HFF-Myc (cell line): ENCODE measurements at regions not wholly inside any gene's neighbourhood (a gene's known extent, or its start where the extent isn't known, plus 50 kb on each side); places are given as distances from the start of the nearest gene placed in this dataset.

Source experiments
- DNase-seq: peaks from one replicate; pipeline ENCODE4 v3.0.0-alpha.2; 2011; ENCODE audit warnings: low read depth; ENCODE audit errors: extremely low read depth
- H3K4me3 ChIP-seq: replicated peaks from 2 replicates; pipeline ENCODE4 v1.5.1; 2011; ENCODE audit warnings: low read depth, mild to moderate bottlenecking, control low read depth, low read length
- TF ChIP-seq, protein P1 (sequence below): IDR thresholded peaks from 2 replicates; pipeline ENCODE4 v1.5.1; 2012; ENCODE audit warnings: mild to moderate bottlenecking, low read depth, low read length, control low read depth; ENCODE audit errors: missing control alignments

GRCh38 chr1:221012120-221012519 lies 132.9 kb downstream of the HLX start:
- no peak overlapping the region for H3K4me3 ChIP-seq
- DNase-seq: no peak
- TF ChIP-seq, protein P1, sequence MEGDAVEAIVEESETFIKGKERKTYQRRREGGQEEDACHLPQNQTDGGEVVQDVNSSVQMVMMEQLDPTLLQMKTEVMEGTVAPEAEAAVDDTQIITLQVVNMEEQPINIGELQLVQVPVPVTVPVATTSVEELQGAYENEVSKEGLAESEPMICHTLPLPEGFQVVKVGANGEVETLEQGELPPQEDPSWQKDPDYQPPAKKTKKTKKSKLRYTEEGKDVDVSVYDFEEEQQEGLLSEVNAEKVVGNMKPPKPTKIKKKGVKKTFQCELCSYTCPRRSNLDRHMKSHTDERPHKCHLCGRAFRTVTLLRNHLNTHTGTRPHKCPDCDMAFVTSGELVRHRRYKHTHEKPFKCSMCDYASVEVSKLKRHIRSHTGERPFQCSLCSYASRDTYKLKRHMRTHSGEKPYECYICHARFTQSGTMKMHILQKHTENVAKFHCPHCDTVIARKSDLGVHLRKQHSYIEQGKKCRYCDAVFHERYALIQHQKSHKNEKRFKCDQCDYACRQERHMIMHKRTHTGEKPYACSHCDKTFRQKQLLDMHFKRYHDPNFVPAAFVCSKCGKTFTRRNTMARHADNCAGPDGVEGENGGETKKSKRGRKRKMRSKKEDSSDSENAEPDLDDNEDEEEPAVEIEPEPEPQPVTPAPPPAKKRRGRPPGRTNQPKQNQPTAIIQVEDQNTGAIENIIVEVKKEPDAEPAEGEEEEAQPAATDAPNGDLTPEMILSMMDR: no peak

GRCh38 chr1:221013691-221014660 lies 134.7 kb downstream of the HLX start:
- TF ChIP-seq, protein P1: no peak
- DNase-seq: no peak
- H3K4me3 ChIP-seq: no peak overlapping the region

DNA sequence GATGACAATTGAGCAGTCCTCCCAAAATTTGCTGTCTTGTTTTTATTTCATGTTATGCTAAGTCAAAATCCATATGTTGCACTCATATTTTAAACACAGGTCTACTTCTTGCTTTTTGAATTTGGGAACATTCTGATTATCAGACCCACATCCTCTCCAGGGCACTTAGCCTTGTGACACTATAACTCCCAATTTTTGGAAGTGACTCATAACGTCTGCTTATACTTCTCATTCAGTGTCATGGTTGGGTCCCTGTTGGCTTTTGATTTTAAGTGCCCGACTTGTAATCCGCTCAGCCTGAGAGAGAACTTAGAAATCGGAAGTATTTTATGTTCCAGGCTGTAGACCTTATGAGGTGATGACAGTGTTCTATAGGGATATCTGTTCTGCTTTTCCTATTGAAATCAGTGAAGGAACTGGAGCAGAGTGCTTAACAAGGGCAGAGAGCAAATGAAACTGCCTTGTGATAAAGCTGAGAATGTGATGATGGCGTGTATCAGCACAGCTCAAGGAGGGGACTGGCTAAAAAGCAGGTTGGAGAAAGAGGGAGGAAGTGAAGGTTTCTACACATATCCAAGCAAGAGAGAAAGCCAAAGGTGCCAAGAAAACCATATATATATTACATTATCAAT lies 136.0 kb downstream of the HLX start:
- H3K4me3 ChIP-seq: no peak overlapping the region
- TF ChIP-seq, protein P1: no peak
- no peak for DNase-seq

DNA sequence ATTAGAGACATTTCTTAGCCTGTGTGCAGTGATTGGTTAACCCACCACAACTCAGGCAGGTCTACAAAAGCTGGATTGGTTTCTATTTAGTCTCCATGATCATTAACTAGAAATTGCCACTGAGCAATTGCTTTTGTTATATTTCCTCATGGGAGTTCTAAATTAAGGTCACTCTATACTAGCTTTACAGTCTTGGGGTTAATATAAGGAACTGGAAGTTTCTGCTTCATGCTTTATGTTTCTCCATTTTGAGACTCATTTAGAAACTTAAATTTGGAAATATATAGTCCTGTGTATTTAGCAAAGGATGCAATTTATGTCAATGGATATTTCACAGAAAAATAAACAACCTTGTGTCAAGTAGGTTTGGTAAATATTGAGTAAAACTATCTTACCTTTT lies 137.5 kb downstream of the HLX start:
- H3K4me3 ChIP-seq: no peak overlapping the region
- TF ChIP-seq, protein P1: no peak
- no peak for DNase-seq

DNA sequence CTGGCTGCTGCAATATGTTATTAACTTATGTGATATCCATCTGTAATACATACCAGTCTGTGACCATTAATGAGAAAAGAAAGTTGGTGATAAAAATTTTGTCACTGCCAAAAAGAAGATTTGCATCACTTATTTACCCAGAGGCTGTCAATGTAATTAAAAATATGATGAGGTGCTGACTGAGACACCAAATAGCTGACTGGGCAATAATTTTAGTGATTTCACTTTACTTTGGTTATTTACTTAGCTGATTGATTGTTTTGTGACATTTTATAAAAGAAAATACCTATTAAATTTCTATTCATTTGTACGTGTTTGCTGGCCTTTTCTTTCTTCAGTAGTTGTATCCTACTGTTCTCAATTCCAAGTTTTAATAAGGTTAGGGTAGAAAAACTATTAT lies 139.2 kb downstream of the HLX start:
- H3K4me3 ChIP-seq: no peak overlapping the region
- no peak for DNase-seq
- TF ChIP-seq, protein P1: no peak

DNA sequence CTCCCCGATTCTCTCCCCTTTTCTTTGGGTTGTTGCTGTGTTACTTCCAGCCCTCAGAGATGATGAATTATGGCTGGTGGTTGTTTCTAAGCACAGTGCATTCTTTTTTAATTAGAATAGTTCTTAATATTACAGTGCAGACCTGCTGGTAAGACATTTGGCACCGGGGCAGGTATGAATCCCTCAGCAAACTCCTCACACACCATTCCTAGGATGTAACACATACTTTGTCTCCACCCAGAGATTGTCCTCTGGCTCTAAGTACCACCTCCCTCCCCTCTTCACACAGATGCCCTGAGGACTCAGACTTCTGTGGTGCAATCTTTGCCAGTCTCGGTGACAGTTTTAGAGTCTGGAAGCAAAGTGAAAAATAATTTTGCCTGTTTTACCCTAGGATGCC lies 143.1 kb downstream of the HLX start:
- H3K4me3 ChIP-seq: no peak overlapping the region
- no peak for DNase-seq
- TF ChIP-seq, protein P1: no peak
